GM19238 (cell line): ENCODE measurements at regions not wholly inside any gene's neighbourhood (a gene's known extent, or its start where the extent isn't known, plus 50 kb on each side); places are given as distances from the start of the nearest gene placed in this dataset.
"Not testable (repeated sequence)": the region's sequence is repeated elsewhere in the genome, so short reads cannot be mapped to it uniquely, and the experiment has no call there.

Experiments used
- DNase-seq: peaks from one replicate; pipeline ENCODE4 v3.0.0; 2011; ENCODE audit warnings: low spot score; ENCODE audit not compliant: insufficient read length

DNA sequence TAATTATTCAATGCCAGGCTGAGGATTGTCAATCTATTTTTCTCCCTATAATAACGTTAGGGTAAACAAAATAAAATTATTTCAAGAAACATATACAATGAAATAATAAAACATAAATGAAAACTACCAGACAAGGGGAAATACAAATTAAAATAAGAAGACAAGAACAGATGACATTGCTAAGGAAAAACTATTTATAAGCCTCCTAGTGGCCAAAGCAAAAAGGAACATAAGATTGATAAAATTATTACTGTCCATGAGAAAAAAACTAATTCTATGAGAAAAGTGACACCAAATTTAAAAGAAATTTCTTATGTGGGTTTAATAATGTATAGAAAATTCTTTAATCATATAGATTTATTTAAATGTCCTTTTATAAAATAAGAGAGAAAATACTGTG lies 294.7 kb downstream of the TTC6 start:
- no peak for DNase-seq

DNA sequence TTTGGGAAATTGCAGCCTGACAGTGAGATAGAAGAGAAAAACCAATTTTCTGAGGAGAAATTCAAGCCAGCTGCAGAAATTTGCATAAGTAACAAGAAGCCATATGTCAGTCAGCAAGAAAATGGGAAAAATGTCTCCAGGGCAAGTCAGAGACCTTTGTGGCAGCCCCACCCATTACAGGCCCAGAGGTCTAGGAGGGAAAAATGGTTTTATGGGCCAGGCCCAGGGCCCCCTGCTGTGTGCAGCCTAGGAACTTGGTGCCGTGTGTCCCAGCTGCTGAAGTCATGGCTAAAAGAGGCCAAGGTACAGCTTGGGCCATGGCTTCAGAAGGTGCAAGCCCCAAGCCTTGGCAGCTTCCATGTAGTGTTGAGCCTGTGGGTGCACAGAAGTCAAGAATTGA lies 296.1 kb downstream of the TTC6 start:
- DNase-seq, result not testable (repeated sequence)

DNA sequence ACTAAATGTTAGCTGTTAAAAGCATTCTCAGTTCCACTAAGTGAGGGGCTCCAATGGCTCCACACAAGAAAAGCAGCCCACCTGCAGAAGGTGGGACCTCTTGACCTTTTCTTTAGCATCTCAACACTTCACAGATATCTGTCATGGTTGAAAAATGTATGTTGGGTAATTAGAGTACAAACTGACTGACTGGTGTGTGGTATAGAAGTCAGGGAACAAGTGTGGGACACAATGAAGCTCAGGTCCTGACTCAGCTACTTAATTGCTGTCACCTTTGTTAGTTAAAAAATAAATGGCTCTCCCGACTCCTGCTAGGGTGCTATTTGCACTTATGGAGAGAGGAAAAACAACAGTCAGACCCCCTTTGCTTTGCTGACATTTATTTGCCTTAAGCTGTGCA lies 299.0 kb downstream of the TTC6 start:
- DNase-seq, result no peak

DNA sequence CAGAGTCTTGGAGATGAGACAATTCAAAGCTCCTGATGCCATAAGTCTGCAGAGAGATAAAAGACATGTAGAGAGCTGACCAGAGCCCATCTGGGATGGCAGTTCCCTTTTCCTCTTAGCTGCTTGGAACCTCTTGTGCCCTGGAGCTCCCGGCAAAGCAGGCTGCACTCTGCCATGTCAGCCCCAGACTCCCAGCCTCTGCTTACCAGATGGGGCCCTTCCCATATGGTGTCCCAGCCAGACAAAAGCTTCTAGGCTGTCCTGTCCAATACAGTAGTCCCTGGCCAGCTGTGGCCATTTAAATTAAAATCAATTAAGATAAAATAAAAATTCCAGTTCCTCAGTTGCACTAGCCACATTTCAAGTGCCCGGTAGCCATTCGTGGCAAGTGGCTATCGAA lies 303.9 kb downstream of the TTC6 start:
- no peak for DNase-seq

DNA sequence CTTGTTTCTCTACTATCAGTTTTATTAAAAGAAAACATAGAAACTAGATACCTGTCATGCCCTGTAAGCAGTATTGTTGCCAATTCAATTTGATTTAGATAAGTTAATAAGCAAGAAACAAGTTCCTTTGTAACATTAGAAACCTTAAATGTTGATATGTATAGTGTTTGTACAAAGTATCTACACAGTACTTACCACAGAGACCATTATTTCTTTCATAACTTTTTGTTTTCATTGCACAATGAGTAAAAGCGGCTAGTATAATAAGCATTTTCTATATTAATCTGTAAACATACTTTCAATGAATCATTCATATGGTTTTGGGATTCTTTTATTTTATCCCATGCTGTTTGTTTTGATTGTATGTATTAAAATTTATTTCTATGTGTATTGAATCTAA lies 305.1 kb downstream of the TTC6 start:
- DNase-seq, result no peak

DNA sequence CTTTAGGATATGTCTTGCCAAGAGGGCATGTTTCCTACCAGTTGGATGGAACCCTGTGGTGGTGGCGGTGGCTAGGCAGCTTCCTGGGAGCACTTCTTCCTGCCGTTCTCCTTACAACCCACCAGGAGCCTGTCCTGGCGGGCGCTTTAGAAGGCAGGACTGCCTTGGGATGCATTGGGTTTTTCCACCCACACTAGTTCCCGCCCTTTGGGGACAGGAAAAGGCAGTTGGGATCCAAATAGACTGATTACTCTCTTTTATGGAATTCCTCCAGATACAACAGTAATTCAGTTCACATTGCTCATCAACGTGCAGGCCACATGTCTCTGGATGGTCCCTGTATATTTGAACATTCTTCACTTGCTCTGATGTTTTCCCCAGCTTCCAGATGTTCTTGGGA lies 305.7 kb upstream of the SSTR1 start:
- no peak for DNase-seq

DNA sequence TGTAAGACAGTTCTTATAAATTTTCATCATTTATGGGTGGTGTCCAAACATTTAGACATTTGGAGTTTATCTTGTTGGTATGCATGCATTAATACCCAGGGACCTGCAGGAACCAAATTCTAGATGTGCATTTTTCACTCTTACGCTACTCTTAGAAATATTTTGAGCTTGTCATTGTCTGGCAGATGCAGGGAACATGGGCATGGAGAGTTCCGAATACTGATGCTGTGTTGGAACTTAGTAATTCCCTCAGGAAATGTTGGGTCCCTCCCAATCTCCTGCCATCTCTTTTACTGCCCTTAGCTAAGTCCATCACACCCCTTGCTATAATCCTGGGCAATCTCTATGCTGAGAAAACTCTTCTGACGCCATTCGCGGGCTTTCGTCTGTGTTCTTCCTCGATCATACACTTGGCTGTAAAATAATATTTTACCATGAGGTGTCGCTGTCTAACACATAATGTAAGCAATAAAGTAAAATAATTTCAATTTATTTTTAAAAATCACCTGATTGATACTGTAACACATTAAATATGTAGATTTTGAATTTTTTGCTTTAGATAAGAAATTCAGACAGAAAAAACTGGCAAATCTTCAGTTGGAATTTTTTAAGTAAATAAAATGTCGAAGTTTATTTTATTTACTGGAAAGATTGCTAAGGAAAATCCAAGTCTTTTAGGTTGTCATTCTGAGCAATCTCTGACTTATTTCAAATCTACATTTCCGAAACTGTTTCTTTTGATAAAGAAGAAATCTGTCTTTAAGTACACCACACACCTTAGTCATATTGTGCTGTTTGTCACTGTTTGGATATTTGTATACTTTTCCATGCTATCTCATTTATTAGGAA lies 304.1 kb upstream of the SSTR1 start:
- DNase-seq, result no peak

DNA sequence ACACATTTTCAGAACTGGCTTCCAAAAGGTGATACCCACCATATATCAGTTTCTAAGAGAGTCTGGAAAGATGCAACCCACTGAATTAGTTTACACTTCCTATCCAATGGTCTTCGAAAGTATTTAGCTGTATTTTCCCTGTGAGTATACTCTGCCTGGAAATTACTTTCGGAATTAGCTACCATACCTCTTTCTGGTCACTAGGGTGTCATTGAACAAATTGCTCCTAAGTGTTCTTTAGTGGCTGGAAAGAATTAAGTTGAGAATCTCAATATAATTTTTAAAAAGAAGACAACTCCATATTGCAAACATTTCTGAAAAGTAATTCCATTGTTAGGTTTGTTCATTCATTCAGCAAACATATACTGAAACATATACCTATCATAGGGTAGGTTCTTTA lies 283.1 kb upstream of the SSTR1 start:
- no peak for DNase-seq

DNA sequence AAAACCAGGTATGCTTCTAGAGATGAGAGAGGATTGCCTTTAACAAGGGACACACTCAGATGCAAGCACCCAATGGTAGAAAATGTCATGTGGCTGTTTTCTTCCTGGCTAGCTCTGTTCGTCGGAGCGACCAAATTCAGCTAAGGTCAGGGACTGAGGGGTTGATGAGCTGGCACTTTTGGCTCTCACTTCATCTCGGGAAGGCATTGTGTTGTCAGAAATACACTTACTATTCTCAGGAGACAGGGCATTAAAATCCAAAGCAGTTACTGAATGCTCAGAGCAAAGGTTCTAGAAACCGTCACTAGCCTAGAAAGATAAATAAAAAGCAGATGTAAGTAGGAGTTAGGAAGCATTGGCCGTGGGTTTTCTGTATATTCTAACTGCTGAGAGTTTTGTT lies 275.7 kb upstream of the SSTR1 start:
- no peak for DNase-seq

DNA sequence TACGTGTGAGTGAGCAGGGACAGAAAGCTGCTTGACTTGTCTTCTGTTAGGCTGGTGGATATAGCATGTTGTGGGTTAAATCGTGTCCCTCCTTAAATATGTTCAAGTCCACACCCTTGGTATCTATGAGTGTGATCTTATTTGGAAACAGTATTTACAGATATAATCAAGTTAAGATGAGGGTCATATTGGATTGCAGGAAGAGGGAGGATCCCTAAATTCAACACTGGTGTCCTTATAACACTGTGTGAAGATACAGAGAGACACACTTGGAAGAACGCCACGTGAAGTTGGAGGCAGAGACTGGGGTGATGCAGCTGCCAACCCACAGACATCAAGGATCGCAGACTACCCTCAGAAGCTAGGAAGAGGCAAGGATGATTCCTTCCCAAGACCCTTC lies 275.2 kb upstream of the SSTR1 start:
- DNase-seq, result no peak

DNA sequence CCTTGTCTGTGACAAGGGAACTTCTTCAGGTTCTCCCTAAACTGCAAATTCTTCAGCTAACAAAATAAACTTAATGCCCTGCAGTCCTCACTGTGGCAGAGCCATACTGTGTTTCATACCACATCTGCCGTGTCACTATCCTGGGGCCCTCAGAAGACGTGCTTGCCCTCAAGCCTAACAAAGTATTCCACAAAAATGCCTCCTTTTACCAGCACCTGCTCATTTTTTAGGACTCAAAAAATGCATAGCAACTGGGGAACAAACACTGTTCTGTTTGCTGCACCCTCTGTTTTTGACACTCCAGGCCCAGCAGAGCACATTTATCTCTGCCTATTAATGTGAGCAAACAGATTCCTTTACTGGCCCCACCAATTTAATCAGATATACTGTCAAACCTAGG lies 270.7 kb upstream of the SSTR1 start:
- no peak for DNase-seq

DNA sequence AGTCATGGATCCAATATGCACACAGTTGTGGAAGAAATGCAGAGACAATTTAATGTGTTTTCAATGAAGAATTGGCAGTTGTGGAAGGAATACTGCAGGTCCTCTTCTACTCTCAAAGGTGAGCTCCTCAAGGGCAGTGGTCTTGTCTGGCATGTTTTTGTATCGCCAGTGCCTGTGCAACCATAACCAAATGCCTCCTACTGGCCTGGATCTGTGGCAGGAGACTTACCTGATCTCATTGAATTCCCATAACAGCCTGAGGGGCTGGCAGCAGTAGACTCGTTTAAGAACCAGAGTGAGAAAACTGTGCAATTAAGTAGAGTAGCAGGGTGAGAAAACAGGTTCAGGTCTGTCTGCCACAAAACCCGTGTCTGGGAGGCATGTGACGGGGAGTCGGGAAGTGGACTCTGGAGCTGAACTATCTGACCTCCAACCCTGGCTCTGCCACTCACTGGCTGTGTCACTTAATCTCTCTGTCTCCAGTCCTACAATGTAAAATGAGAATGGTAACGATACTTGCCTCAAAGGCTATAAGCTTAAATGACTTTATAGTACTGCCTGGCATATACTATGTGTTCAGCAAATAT lies 268.2 kb upstream of the SSTR1 start:
- DNase-seq, result no peak

DNA sequence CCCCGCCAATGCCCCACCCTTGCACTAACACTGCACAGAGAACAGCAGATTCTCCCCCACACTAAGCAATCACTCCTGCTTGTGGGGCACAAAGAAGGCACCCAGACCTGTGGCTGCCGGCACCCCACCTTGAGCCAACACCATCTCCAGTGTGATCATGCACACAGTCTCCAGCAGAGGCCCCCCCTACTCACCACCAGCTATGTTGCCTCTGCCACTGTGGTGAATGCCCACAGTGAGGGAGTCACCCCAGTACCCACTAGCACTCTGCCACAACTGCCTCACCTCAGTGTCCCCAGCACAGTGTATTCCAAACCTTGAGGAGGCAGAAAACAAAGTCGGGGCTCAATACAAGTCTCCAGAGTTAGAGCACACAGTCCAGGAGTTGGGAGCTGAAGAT lies 261.7 kb upstream of the SSTR1 start:
- DNase-seq, result no peak

DNA sequence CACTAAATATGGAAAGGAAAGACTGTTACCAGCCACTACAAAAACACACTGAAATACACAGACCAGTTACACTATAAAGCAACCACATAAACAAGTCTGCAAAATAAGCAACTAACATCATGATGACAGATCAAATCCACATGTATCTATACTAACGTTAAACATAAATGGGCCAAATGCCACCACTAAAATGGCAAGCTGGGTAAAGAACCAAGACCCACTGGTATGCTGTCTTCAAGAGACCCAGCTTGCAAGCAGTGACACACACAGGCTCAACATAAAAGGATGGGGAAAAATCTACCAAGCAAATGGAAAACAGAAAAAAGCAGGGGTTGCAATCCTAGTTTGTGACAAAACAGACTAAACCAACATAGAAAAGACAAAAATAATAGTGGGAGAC lies 260.9 kb upstream of the SSTR1 start:
- DNase-seq, result no peak

DNA sequence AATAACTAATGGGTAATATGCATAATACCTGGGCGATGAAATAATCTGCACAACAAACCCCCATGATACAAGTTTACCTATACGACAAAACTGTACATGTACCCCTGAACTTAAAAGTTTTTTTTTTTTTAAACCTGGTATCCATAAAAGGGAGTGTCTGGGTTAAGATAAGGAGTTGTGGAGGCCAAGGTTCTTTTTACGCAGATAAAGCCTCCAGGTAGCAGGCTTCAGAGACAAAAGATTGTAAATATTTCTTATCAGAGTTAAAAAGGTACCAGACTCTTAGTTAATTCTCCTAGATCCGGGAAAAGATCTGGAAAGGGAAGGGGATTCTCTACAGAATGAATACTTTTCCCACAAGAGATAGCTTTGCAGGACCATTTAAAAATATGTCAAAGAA lies 259.4 kb upstream of the SSTR1 start:
- no peak for DNase-seq

DNA sequence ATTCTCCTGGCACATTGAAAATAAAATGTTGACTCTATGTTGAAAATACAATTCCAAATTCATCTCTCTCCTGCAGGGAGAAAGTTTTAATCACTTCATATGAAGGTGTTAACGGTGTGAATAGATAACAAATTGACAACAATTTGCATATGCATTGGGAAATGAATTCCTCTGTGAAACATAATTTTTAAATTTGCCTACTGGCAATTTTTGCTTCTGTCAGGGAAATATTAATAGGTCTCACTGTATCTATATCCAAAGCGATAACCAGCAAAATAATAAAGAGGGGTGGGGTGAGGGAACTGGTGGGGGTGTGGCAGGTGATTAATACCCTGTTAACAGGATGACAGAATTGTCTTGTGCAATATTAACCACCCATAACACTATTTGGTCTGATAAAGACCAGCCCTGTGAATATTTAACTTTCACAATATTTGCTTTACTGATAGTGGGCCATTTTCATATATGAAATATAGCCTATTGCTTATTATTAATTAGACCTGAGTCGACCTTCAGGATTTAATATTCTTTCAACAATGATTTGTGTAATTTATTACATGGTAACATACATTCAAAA lies 239.0 kb upstream of the SSTR1 start:
- DNase-seq, result no peak

DNA sequence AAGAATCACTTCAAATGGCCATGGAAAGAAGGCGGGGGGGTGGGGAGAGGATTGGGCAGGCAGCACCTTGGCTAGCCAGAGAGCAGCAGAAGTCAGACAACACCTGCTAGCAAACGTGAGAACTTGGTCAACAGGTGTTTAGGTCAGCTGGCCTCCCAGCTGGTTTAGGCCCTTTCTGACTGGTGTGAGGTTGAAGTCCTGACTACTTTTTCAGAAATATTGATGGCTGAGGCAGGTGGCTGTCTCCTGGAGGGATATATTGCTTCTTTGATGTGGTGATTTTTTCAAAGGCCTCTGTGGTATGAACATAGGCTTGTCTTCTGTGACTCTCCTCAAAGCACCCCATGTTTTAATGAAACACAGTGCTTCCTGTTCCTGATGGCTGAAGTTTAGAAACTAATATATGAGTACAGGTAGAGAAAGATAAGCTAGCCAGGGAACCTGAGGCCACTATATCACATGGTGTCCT lies 238.2 kb upstream of the SSTR1 start:
- no peak for DNase-seq

DNA sequence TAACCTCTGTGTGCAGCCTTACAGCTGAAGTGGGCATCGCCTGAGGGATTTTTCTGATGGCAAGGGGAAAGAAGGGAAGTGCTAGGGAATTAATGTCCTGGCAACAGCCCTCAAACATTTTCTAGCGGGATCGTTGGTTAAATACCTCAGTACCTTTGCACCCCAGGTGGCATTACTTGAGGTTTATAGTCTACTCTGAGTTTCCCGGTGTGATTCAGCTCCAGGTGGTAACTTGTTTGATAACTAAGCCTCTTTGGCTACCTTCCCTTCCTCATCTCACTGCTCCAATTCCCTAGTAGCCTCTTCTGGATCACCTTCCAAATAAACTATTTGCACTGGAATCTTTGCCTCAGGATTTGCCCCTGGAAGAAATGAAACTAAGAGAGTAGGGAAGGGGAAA lies 237.0 kb upstream of the SSTR1 start:
- no peak for DNase-seq

DNA sequence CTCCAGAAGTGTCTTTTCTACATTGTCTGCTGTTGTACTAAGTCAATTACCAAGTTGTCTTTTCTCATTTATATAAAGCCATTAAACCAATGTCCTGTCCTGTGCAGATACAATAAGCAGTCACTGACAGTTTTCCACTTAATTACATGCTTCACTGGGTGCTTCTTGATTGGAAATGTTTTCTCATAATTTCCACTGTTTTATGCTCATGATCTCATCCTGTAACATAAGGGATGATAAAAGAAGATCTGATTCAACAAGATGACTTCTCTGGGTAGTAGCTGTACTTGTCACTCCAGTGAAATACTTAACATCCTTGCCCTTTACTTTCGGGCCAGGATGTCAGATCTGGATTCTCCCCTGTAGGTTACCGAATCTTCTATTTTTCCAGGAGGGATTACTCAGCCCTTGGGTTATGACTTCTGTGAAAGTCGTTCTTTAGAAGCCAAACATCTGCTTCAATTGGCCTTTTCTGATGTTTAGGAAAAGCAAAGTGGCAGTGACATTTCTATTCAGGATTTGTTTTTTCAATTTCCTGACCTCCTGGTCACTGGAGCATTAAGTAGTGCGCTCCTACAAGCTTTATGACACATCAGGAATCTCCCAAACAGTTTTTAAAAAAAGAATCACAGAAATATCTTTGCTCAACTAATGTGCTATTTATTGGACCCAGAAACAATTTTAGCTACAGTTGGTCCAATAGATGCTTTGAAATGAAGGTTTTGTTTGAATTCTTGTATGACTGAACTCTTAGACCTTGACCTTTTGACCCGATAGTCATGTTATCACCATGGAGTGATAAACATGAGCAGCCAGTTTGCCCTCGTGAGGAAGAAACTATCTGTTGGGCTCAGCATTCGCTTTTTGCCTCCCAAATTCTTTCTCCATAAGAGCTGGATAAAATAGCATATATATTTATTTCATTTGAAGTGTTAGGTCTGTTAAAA lies 234.5 kb upstream of the SSTR1 start:
- DNase-seq, result no peak

DNA sequence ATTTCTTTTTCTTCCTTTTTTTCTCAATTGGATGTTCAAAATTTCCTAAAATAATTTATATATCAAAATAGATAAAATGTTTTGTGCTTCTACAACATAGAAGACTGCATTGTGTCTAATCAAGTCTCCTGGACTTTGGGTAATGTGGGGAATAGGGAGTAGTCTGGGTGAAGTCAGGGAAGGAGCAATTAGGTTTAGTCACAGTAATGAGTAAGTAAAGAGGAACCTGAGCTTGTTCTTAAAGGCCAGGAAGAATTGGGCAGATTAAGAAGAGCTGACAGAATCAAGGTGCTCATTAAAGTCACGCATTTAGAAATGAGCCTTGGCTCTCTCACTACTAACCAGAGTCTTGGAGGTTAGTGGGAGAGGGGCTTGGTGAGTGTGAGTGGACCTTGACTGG lies 233.3 kb upstream of the SSTR1 start:
- DNase-seq, result no peak

DNA sequence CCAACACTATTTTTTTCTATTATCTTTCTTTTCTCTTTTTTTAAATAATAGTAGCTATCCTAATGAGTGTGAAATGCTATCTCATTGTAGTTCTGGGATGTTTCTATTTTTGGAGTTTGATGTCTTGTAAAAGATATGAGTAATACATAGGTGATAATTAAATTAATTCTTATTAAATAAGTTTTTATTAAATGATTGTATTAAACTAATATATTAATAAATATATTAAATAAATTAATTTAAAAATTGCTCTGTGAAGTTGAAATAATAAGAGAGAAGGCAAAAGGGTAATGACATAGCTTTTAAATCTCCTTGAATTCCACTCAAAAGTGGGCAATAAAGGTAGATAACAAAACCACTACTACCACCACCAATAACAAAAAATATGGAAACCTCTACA lies 230.2 kb upstream of the SSTR1 start:
- DNase-seq, result no peak
